ENCODE measurements at regions not wholly inside any gene's neighbourhood (a gene's known extent, or its start where the extent isn't known, plus 50 kb on each side); places are given as distances from the start of the nearest gene placed in this dataset.
A peak's percentile ranks its signal among the peaks of the same experiment; 100 is the strongest.
"Not testable (repeated sequence)": the region's sequence is repeated elsewhere in the genome, so short reads cannot be mapped to it uniquely, and the experiment has no call there.

DNA sequence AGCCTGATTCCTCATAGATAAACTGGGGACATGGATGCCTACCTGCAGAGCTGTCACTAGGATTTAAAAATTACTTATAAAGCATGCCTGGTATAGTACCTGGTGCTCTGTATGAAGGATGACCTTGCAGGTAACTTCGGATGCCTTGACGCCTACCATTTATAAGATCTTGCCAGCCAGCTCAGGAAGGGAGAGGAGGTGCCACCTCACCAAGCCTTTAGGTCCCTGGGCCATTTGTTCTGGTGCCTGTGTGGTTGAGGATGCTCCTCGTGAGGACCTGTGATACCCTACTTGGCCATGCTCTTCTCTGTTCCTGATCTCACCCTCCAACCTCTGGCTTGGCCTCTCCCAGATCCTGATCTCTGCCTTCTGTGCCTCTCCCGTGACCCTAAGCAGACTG is 85.2 kb downstream of the FDX1 start:
- DNase-seq (ENCODE audit: low spot score) (no peak), FAIRE-seq (no peak)

DNA sequence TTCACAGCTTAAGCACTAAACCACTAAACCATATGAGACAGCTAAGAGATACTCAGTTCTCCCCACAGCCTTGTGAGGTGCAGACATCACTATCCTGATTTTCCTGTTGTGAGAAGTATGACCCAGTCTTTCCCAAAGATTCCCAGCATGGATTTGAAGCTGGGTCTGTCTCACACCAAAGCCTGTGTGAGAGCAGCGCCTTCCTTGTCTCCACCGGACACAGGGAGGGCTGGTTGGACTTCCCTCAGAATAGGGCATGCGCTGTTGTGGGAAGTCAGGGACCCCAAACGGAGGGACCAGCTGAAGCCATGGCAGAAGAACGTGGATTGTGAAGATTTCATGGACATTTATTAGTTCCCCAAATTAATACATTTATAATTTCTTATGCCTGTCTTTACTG is 87.6 kb downstream of the FDX1 start:
- not testable (repeated sequence) for FAIRE-seq; DNase-seq (ENCODE audit: low spot score)

DNA sequence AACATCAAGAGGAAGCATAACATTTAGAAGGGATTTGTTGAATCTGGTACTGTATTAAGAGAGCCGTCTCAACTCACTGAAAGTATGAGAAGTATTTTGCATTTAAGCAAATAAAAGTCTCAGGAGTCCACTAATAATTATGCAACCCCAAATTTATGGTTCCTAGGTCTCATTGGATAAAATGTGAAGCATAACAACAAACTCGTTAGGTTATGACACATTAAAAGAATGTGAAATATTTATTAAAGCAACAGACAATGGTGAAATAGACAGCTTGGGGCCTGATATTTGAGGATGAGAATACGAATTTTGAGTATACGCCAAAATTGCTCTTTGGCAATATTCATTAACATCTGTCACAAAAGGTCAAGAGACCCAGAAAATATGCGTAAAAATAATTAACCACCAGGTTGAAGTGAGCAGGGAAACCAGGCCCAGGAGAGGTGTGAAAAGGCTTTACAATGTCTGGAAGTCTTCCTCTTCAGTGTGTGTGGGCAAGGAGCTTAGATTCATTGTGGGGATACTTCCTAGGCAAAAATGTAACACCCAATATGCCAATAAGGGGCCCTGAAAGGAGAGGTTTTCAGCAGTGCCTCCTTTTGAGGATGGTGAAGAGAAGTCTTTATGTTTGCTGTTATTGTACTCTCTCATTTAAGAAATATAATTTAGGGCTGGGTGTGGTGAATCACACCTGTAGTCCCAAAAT is 89.2 kb downstream of the FDX1 start:
- DNase-seq (ENCODE audit: low spot score), result no peak
- FAIRE-seq, result no peak

DNA sequence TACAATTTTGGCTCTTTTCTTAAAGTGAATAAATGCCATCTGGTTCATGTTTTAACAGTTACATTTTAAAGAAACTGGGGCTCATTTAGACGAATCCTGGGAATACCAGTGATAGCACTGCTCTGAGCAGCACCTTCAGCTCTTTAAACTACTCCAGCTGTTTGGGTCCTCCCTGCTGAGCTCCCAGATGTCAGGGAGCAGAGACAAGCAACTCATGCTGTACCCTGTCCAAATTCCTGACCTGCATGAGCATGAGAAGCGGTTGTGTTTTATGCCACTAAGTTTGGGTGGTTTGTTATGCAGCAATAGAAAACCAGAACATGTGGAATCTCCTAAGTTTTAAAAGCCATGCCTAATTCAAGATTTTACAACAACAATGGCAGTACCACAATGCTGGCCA is 90.0 kb downstream of the FDX1 start:
- FAIRE-seq (no peak), DNase-seq (ENCODE audit: low spot score) (no peak)

DNA sequence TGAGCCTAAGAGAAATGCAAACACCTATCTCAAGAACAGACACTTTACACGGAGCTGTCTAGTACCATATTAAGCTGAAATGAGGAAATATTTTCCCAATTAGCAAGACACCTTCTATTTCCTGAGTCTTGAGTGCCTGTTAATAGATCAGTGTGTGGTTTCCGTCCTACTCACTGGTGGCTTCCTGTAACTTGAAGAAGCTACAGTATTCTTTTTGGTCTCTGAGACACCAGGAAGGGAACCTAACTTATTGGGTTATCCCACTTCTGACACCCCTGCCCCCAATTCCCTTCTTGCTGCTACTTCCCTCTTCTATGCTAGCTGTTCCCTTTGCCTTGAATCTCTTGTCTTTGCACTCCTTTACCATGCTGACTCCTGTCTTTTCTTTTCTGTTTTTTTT is 92.7 kb downstream of the FDX1 start:
- FAIRE-seq (no peak), DNase-seq (ENCODE audit: low spot score) (no peak)

DNA sequence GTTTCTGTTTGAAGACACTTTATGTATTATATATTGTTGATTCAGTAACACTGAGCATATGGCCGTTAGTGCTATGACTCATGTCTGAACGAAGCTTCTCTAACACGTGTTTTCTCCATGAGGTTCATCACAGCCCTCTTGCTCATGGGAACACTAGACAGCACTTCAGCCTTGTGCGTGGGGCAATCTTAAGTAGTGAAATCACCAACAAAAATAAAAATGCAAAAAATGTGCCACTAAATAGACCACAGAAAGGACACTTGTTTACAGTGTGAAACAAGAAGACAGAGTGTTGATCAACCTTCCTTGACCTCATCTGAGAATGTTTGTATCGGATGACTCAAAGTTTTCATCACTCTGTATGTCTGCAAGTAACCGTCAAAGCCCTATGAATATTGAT is 94.5 kb downstream of the FDX1 start:
- DNase-seq (ENCODE audit: low spot score) (peak; percentile 32), FAIRE-seq (no peak)

DNA sequence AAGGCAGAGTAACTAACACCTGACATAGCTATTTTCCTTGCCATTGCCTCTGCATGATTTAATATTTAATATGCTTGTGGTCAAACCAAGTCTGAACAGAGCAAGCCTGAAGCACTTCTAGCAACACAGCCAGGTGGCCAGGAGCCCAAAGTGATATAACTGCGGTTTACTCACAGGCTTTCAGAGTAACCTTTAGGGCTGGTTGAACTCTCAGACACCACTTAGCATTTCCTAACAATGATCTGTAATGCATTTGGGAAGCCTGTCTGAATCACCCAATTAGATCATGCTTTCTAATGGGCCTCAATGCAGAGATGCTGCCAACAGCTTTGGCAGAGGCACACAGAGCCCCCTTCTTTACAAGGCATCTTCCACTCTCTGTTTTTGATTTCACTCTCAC is 96.1 kb downstream of the FDX1 start:
- no peak for FAIRE-seq
- peak; percentile 27 for DNase-seq (ENCODE audit: low spot score)

DNA sequence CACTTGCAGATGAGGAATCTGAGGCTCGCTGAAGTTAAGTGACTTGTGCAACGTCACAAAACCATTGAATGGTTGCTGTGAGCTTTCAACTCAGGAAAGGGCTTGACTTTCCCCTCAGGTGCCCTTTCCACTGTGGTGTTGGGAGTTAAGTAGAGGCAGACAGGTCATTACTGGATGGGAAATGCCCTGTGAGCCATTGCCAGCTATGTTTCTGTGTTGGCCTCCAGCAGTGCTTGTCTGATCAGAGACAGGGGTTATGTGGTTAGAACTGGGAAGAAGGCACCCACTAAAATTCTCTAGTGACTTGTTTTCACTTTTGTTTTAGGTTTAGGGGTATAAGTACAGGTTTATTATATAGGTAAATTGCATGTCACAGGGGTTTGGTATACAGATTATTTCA is 96.6 kb downstream of the FDX1 start:
- no peak for FAIRE-seq
- DNase-seq (ENCODE audit: low spot score), result no peak
